B cell (primary cell): ENCODE measurements at regions not wholly inside any gene's neighbourhood (a gene's known extent, or its start where the extent isn't known, plus 50 kb on each side); places are given as distances from the start of the nearest gene placed in this dataset.

Experiments used
- ATAC-seq: fragments of 200-7000 bp; cut with Tn5 transposase; one replicate; pipeline ENCODE4 v1.10.0; 2021; ENCODE audit warnings: low read depth, mild to moderate bottlenecking, moderate number of reproducible peaks, moderate library complexity
- CTCF ChIA-PET: fragments of 350-600 bp; sonication (Branson Sonifier 250); formaldehyde crosslinking; loops from one replicate; lab custom pipeline; 2021; ENCODE audit warnings: antibody characterized with exemption, inconsistent platforms; lab: Charles Lee
- POLR2A ChIA-PET: fragments of 350-600 bp; sonication (Branson Sonifier 250); formaldehyde crosslinking; loops from one replicate; lab custom pipeline; 2021; ENCODE audit warnings: antibody characterized with exemption; lab: Charles Lee
- DNase-seq: peaks from one replicate; pipeline ENCODE4 v3.0.0; 2013
- H2AFZ ChIP-seq: 2 replicates; pipeline ENCODE4 v1.6.1; 2012; ENCODE audit warnings: mild to moderate bottlenecking, low read depth, low read length; ENCODE audit not compliant: insufficient read depth, poor library complexity, severe bottlenecking
- H3K27ac ChIP-seq, 2 donors: 1 replicate in 1 of 2; 2 replicates in 1 of 2; pipeline ENCODE4 v1.5.1; 2012 to 2013; ENCODE audit warnings: low read length in 2 of 2, mild to moderate bottlenecking in 2 of 2, moderate library complexity in 1 of 2
- H3K27me3 ChIP-seq, 4 experiments: fragments of 200-600 bp in 1 of 4; sonication (generic) in 1 of 4; replicated peaks in 1 of 4; 1 replicate in 2 of 4; 2 replicates in 2 of 4; pipeline versions ENCODE4 v1.6.1 to v1.7.0; 2013 to 2016; ENCODE audit warnings: low read length in 3 of 4, mild to moderate bottlenecking in 2 of 4, mixed read lengths in 1 of 4, moderate library complexity in 1 of 4; ENCODE audit not compliant: insufficient read depth in 4 of 4, control insufficient read depth in 3 of 4; ENCODE audit errors: control extremely low read depth in 1 of 4
- H3K36me3 ChIP-seq, 2 experiments: replicated peaks in 1 of 2; 1 replicate in 1 of 2; 2 replicates in 1 of 2; pipeline versions ENCODE4 v1.6.1 to v1.7.1; 2013; ENCODE audit warnings: low read length in 1 of 2; ENCODE audit not compliant: insufficient read depth in 2 of 2, control insufficient read depth in 1 of 2; ENCODE audit errors: control extremely low read depth in 1 of 2, extremely low read depth in 1 of 2
- H3K4me1 ChIP-seq, 2 donors: fragments of 200-600 bp in 1 of 2; sonication (generic) in 1 of 2; 1 replicate in 1 of 2; 2 replicates in 1 of 2; pipeline versions ENCODE4 v1.5.1 to v1.6.1; 2013 to 2017; ENCODE audit warnings: low read length in 2 of 2; ENCODE audit not compliant: control insufficient read depth in 2 of 2, insufficient read depth in 2 of 2
- H3K4me2 ChIP-seq: replicated peaks from 2 replicates; pipeline ENCODE3; 2012; ENCODE audit warnings: mild to moderate bottlenecking, low read depth, low read length; ENCODE audit not compliant: poor library complexity, severe bottlenecking
- H3K4me3 ChIP-seq, 5 experiments: fragments of 200-600 bp in 1 of 5; sonication (generic) in 1 of 5; 1 replicate in 3 of 5; 2 replicates in 2 of 5; pipeline versions ENCODE4 v1.5.1 to v1.7.0; 2011 to 2016; ENCODE audit warnings: low read length in 4 of 5, mild to moderate bottlenecking in 4 of 5, low read depth in 2 of 5, control low read depth in 1 of 5, moderate library complexity in 1 of 5; ENCODE audit not compliant: insufficient read depth in 1 of 5; ENCODE audit errors: control extremely low read depth in 1 of 5, extremely low read depth in 1 of 5
- H3K79me2 ChIP-seq: fragments of 200-600 bp; sonication (generic); one replicate; pipeline ENCODE4 v1.6.0; 2016; ENCODE audit warnings: low read length; ENCODE audit not compliant: control insufficient read depth, insufficient read depth
- H3K9ac ChIP-seq: fragments of 200-600 bp; sonication (generic); 2 replicates; pipeline ENCODE4 v1.6.1; 2017; ENCODE audit warnings: mild to moderate bottlenecking, low read length, moderate library complexity
- H3K9me3 ChIP-seq, 3 donors: one replicate each; pipeline versions ENCODE4 v1.6.1 to v1.7.1; 2013; ENCODE audit warnings: low read length in 2 of 3; ENCODE audit not compliant: control insufficient read depth in 2 of 3, insufficient read depth in 1 of 3; ENCODE audit errors: control extremely low read depth in 1 of 3
- H4K20me1 ChIP-seq: 2 replicates; pipeline ENCODE4 v1.6.0; 2012; ENCODE audit warnings: mild to moderate bottlenecking, low read length; ENCODE audit not compliant: insufficient read depth, control insufficient read depth, poor library complexity, severe bottlenecking
- H3K27ac Mint-ChIP-seq: one replicate; pipeline ENCODE4 v1.8.0; 2021; ENCODE audit warnings: mixed read lengths
- H3K27me3 Mint-ChIP-seq: one replicate; pipeline ENCODE4 v1.8.0; 2021; ENCODE audit warnings: mixed read lengths
- H3K4me1 Mint-ChIP-seq: one replicate; pipeline ENCODE4 v1.8.0; 2021; ENCODE audit warnings: mixed read lengths
- H3K4me3 Mint-ChIP-seq: one replicate; pipeline ENCODE4 v1.8.0; 2021; ENCODE audit warnings: mixed read lengths
- H3K9me3 Mint-ChIP-seq: one replicate; pipeline ENCODE4 v1.8.0; 2022; ENCODE audit warnings: mixed read lengths; ENCODE audit not compliant: insufficient read depth
- EZH2 ChIP-seq: IDR thresholded peaks from 2 replicates; pipeline ENCODE4 v1.6.1; 2012; ENCODE audit warnings: borderline replicate concordance, low read depth, mild to moderate bottlenecking, moderate library complexity, low read length; ENCODE audit not compliant: insufficient read depth, poor library complexity, severe bottlenecking
- WGBS: methylation state at CpG from one replicate; pipeline ENCODE4 v1.1.5; 2013; ENCODE audit warnings: missing lambda C conversion rate; ENCODE audit not compliant: insufficient coverage; 5-methylcytosine and 5-hydroxymethylcytosine counted together
- intact Hi-C: fragments of 100-400 bp; cut with micrococcal nuclease; formaldehyde crosslinking; loops from one replicate; pipeline ENCODE4 v1.10.0; 2022
- TF ChIP-seq, protein P1 (sequence below): fragments of 200-600 bp; IDR thresholded peaks from one replicate; pipeline ENCODE4 v1.8.0; 2022; ENCODE audit warnings: antibody characterized with exemption, mild to moderate bottlenecking

DNA sequence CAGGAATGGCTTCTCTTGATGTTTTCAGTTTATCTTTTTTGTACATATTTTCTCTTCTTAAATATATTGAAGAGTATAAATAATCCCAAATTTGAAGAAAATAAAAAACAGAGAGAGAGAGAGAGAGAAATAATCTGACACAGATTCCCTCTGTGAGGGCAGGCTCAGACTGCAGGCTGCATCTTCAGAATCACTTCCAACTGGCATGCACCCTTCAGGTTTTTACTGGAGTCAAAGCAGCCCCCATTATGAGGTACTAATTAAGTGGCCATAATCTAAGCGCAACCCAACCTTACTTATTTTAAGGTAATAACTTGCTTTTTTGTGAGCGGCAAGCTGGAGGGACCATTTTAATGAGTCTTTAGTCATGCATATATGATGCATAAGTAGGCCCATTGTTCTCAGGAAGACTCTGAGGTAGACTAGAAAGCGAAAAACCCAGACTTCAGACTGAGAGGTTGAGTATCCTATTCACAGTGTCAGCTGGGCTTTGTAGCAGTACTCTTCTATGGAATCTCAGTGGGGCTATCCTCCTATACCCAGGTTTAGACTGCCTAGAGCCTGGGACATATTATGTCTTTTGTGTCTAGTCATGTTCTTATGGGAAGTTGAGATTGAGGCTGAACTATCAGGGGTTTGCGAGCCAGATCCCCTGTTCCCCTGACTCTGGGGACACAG lies 167.4 kb downstream of the SP3 start:
- Histone ChIP-seq H3K27ac (no peak overlapping the region), H3K9ac (no peak overlapping the region), H3K79me2 (no peaks in the 10 kb centered on the region), H3K4me2 (no peak overlapping the region), H3K36me3 (no peaks in the 10 kb centered on the region), H3K4me3 (no peak overlapping the region), H3K9me3 (no peaks in the 10 kb centered on the region), H3K4me1 (no peaks in the 10 kb centered on the region), H3K27me3 (peaks cover 0 to 4% (median 0%) of the 10 kb centered on the region in 4 experiments), H4K20me1 (no peaks in the 10 kb centered on the region), H2AFZ (no peak overlapping the region)
- peaks cover 3% of the 10 kb centered on the region for H3K4me1 Mint-ChIP-seq
- H3K9me3 Mint-ChIP-seq, result no peaks in the 10 kb centered on the region
- no peak overlapping the region for H3K4me3 Mint-ChIP-seq
- H3K27ac Mint-ChIP-seq, result no peak overlapping the region
- ChIA-PET POLR2A (no interaction called here), CTCF (no interaction called here)
- intact Hi-C loops, result no loop called here
- TF ChIP-seq EZH2, result no peak
- TF ChIP-seq, protein P1, sequence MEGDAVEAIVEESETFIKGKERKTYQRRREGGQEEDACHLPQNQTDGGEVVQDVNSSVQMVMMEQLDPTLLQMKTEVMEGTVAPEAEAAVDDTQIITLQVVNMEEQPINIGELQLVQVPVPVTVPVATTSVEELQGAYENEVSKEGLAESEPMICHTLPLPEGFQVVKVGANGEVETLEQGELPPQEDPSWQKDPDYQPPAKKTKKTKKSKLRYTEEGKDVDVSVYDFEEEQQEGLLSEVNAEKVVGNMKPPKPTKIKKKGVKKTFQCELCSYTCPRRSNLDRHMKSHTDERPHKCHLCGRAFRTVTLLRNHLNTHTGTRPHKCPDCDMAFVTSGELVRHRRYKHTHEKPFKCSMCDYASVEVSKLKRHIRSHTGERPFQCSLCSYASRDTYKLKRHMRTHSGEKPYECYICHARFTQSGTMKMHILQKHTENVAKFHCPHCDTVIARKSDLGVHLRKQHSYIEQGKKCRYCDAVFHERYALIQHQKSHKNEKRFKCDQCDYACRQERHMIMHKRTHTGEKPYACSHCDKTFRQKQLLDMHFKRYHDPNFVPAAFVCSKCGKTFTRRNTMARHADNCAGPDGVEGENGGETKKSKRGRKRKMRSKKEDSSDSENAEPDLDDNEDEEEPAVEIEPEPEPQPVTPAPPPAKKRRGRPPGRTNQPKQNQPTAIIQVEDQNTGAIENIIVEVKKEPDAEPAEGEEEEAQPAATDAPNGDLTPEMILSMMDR, result no peak
- ATAC-seq (no peak), DNase-seq (no peak)
- H3K27me3 Mint-ChIP-seq, result peaks cover 3% of the 10 kb centered on the region
- WGBS, result 93% methylated on average over 3 of the region's 4 CpGs

DNA sequence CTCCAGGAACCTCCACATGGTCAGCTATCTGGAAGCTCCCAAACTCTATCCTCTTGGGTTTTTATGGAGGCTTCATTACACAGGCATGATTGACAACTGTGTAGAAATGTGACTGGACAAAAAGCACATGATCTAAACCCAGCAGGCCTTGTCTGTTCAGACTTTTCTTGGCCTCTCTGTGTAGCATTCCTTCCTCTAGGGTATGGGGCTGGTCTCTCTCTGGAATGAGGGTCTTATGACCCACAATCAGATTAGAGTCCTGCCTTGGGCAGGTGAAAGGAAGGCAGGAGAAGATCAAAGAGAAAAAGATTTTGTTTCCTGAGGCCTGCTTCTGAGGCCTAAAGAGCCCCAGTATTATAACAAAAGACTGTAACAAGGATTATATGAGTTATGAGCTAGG lies 162.7 kb downstream of the SP3 start:
- Mint-ChIP-seq H3K27me3 (peaks cover 3% of the 10 kb centered on the region), H3K27ac (no peak overlapping the region), H3K9me3 (no peaks in the 10 kb centered on the region), H3K4me1 (no peaks in the 10 kb centered on the region), H3K4me3 (no peak overlapping the region)
- ATAC-seq (no peak), DNase-seq (no peak)
- Histone ChIP-seq H3K9me3 (peaks cover 0 to 1% (median 0%) of the 10 kb centered on the region in 3 donors), H3K27me3 (no peaks in the 10 kb centered on the region), H2AFZ (no peak overlapping the region), H3K4me1 (no peaks in the 10 kb centered on the region), H3K27ac (no peak overlapping the region), H3K4me3 (no peak overlapping the region), H3K9ac (no peak overlapping the region), H3K4me2 (no peak overlapping the region), H3K36me3 (no peaks in the 10 kb centered on the region), H3K79me2 (no peaks in the 10 kb centered on the region), H4K20me1 (no peaks in the 10 kb centered on the region)
- ChIA-PET POLR2A (no interaction called here), CTCF (interaction anchor here (1.2 kb wide), 1 partner anchor 15 kb away, joined by 3 read pairs; no protein-coding TSS in a partner anchor)
- TF ChIP-seq, protein P1, result no peak
- TF ChIP-seq EZH2, result no peak
- intact Hi-C loops, result no loop called here
